Neural progenitor cell (in vitro differentiated cells): ENCODE measurements at regions not wholly inside any gene's neighbourhood (a gene's known extent, or its start where the extent isn't known, plus 50 kb on each side); places are given as distances from the start of the nearest gene placed in this dataset.

Experiments
- DNase-seq: peaks from one replicate; pipeline ENCODE4 v3.0.0-alpha.2; 2016; ENCODE audit warnings: low spot score
- H2AFZ ChIP-seq: fragments of 200-600 bp; sonication (generic); replicated peaks from 2 replicates; pipeline ENCODE4 v1.6.1; 2016; ENCODE audit warnings: antibody characterized with exemption
- H3F3A ChIP-seq: fragments of 200-600 bp; sonication (generic); 2 replicates; pipeline ENCODE4 v1.6.1; 2016; ENCODE audit warnings: antibody characterized with exemption, low read depth
- H3K27ac ChIP-seq: fragments of 200-600 bp; sonication (generic); 2 replicates; pipeline ENCODE4 v1.5.1; 2016; ENCODE audit warnings: mild to moderate bottlenecking
- H3K27me3 ChIP-seq: fragments of 200-600 bp; sonication (generic); 2 replicates; pipeline ENCODE4 v1.6.1; 2016; ENCODE audit warnings: mild to moderate bottlenecking, moderate library complexity
- H3K36me3 ChIP-seq: fragments of 200-600 bp; sonication (generic); 2 replicates; pipeline ENCODE4 v1.5.1; 2016
- H3K4me1 ChIP-seq: fragments of 200-600 bp; sonication (generic); 2 replicates; pipeline ENCODE4 v1.6.1; 2016; ENCODE audit warnings: mixed run types
- H3K4me2 ChIP-seq: fragments of 200-600 bp; sonication (generic); 2 replicates; pipeline ENCODE4 v1.6.1; 2016
- H3K4me3 ChIP-seq: fragments of 200-600 bp; sonication (generic); 2 replicates; pipeline ENCODE4 v1.5.1; 2016
- H3K79me2 ChIP-seq: fragments of 200-600 bp; sonication (generic); 2 replicates; pipeline ENCODE4 v1.6.1; 2016; ENCODE audit warnings: low read depth
- H3K9ac ChIP-seq: fragments of 200-600 bp; sonication (generic); 2 replicates; pipeline ENCODE4 v1.6.1; 2016
- H3K9me3 ChIP-seq: fragments of 200-600 bp; sonication (generic); 2 replicates; pipeline ENCODE4 v1.5.1; 2016; ENCODE audit warnings: low read depth
- H4K20me1 ChIP-seq: fragments of 200-600 bp; sonication (generic); 2 replicates; pipeline ENCODE4 v1.6.1; 2016; ENCODE audit warnings: low read depth
- H3K27ac Mint-ChIP-seq: 3 replicates; pipeline ENCODE4 v1.8.0; 2021; ENCODE audit warnings: mixed read lengths
- H3K27me3 Mint-ChIP-seq: 2 replicates; pipeline ENCODE4 v1.8.0; 2022; ENCODE audit warnings: low read depth, mild to moderate bottlenecking, inconsistent platforms, moderate library complexity, mixed read lengths; ENCODE audit not compliant: insufficient read depth
- H3K36me3 Mint-ChIP-seq: 3 replicates; pipeline ENCODE4 v1.8.0; 2021; ENCODE audit warnings: mixed read lengths
- H3K4me1 Mint-ChIP-seq: 3 replicates; pipeline ENCODE4 v1.8.0; 2021; ENCODE audit warnings: mixed read lengths
- H3K4me3 Mint-ChIP-seq: 3 replicates; pipeline ENCODE4 v1.8.0; 2021; ENCODE audit warnings: mild to moderate bottlenecking, moderate library complexity, mixed read lengths
- H3K9me3 Mint-ChIP-seq: 3 replicates; pipeline ENCODE4 v1.8.0; 2020; ENCODE audit warnings: mixed read lengths
- EZH2 ChIP-seq: fragments of 200-600 bp; sonication (generic); IDR thresholded peaks from 2 replicates; pipeline ENCODE4 v1.6.1; 2017; ENCODE audit warnings: antibody characterized with exemption, mild to moderate bottlenecking, moderate library complexity
- EZH2phosphoT487 ChIP-seq: fragments of 200-600 bp; sonication (generic); IDR thresholded peaks from 2 replicates; pipeline ENCODE4 v1.6.1; 2017; ENCODE audit warnings: antibody characterized with exemption
- TF ChIP-seq, protein P1 (sequence below): fragments of 200-600 bp; sonication (generic); IDR thresholded peaks from 2 replicates; pipeline ENCODE4 v1.5.1; 2017; ENCODE audit warnings: antibody characterized with exemption, mild to moderate bottlenecking

DNA sequence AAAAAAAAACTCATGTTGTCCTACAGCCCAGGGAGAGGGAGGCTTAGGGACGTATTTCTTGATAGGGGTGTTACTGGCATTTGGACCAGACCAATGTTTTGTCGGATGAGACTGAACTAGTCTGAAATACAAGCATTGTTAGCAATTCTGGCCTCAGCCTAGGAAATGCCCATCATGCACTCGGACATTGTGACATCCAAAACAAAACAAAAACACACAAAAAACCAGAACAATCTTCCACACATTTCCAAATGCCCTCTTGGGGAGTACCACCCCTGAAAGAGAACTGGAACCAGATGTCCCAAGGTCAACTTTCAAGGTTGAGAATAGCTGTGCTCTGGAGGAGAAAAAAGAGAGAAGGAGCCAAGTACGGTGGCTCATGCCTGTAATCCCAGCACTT lies 299.1 kb upstream of the JARID2 start:
- no peaks in the 10 kb centered on the region for H3K9me3 Mint-ChIP-seq
- H3K27me3 ChIP-seq: no peaks in the 10 kb centered on the region
- peaks cover 2% of the 10 kb centered on the region for H3K4me1 ChIP-seq
- no peaks in the 10 kb centered on the region for H3K36me3 Mint-ChIP-seq
- peaks cover 2% of the 10 kb centered on the region for H3F3A ChIP-seq
- H3K27ac ChIP-seq: no peak overlapping the region
- H3K27ac Mint-ChIP-seq: no peak overlapping the region
- H3K4me1 Mint-ChIP-seq: peaks cover 6% of the 10 kb centered on the region
- H3K79me2 ChIP-seq: no peaks in the 10 kb centered on the region
- H4K20me1 ChIP-seq: no peaks in the 10 kb centered on the region
- no peaks in the 10 kb centered on the region for H3K36me3 ChIP-seq
- no peak overlapping the region for H3K9ac ChIP-seq
- H2AFZ ChIP-seq: no peak overlapping the region
- TF ChIP-seq EZH2: no peak
- no peak for TF ChIP-seq EZH2phosphoT487
- TF ChIP-seq, protein P1, sequence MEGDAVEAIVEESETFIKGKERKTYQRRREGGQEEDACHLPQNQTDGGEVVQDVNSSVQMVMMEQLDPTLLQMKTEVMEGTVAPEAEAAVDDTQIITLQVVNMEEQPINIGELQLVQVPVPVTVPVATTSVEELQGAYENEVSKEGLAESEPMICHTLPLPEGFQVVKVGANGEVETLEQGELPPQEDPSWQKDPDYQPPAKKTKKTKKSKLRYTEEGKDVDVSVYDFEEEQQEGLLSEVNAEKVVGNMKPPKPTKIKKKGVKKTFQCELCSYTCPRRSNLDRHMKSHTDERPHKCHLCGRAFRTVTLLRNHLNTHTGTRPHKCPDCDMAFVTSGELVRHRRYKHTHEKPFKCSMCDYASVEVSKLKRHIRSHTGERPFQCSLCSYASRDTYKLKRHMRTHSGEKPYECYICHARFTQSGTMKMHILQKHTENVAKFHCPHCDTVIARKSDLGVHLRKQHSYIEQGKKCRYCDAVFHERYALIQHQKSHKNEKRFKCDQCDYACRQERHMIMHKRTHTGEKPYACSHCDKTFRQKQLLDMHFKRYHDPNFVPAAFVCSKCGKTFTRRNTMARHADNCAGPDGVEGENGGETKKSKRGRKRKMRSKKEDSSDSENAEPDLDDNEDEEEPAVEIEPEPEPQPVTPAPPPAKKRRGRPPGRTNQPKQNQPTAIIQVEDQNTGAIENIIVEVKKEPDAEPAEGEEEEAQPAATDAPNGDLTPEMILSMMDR: no peak
- H3K4me2 ChIP-seq: no peak overlapping the region
- no peak for DNase-seq
- H3K4me3 Mint-ChIP-seq: no peak overlapping the region
- H3K27me3 Mint-ChIP-seq: peaks cover 5% of the 10 kb centered on the region
- no peaks in the 10 kb centered on the region for H3K9me3 ChIP-seq
- no peak overlapping the region for H3K4me3 ChIP-seq

DNA sequence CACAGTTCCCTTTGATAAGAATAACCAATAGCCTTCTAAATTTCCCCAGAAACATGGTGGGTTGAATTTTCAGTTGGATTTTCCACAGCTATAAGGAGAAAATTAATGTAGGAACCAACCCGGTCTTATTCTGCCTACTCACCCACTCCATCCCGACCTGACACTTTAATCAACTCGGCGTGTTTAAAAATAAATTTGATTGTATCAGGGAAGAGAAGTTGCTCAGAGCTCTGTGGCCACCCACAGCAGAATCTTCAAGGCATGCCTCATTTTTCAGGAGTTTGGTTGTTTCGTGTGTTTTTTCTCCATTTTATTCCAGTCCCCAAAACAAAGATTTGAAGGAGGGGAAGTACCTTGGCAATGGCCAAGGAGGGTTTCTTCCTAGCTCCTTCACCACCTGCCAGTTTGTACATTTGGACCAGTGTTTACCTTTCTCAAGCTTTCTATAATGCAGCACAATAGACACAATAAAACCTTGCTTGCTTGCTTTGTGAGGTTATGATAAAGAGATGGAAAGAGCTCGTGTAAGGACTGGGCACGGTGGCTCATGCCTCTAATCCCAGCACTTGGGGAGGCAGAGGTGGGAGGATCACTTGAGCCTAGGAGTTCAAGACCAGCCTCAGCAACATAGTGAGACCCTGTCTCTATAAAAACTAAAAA lies 297.2 kb upstream of the JARID2 start:
- H3F3A ChIP-seq: peaks cover 2% of the 10 kb centered on the region
- H3K4me1 ChIP-seq: peaks cover 4% of the 10 kb centered on the region
- Mint-ChIP-seq H3K4me1 (peaks cover 6% of the 10 kb centered on the region), H3K36me3 (no peaks in the 10 kb centered on the region), H3K27me3 (peaks cover 5% of the 10 kb centered on the region), H3K4me3 (no peak overlapping the region), H3K9me3 (no peaks in the 10 kb centered on the region), H3K27ac (peak overlapping the region; percentile 38)
- no peak overlapping the region for H2AFZ ChIP-seq
- no peak overlapping the region for H3K4me2 ChIP-seq
- no peak for TF ChIP-seq EZH2phosphoT487
- TF ChIP-seq EZH2: no peak
- TF ChIP-seq, protein P1: no peak
- H3K9ac ChIP-seq: no peak overlapping the region
- no peaks in the 10 kb centered on the region for H3K27me3 ChIP-seq
- H3K9me3 ChIP-seq: no peaks in the 10 kb centered on the region
- no peaks in the 10 kb centered on the region for H3K79me2 ChIP-seq
- H3K4me3 ChIP-seq: no peak overlapping the region
- H4K20me1 ChIP-seq: no peaks in the 10 kb centered on the region
- no peak overlapping the region for H3K27ac ChIP-seq
- DNase-seq: no peak
- H3K36me3 ChIP-seq: no peaks in the 10 kb centered on the region

DNA sequence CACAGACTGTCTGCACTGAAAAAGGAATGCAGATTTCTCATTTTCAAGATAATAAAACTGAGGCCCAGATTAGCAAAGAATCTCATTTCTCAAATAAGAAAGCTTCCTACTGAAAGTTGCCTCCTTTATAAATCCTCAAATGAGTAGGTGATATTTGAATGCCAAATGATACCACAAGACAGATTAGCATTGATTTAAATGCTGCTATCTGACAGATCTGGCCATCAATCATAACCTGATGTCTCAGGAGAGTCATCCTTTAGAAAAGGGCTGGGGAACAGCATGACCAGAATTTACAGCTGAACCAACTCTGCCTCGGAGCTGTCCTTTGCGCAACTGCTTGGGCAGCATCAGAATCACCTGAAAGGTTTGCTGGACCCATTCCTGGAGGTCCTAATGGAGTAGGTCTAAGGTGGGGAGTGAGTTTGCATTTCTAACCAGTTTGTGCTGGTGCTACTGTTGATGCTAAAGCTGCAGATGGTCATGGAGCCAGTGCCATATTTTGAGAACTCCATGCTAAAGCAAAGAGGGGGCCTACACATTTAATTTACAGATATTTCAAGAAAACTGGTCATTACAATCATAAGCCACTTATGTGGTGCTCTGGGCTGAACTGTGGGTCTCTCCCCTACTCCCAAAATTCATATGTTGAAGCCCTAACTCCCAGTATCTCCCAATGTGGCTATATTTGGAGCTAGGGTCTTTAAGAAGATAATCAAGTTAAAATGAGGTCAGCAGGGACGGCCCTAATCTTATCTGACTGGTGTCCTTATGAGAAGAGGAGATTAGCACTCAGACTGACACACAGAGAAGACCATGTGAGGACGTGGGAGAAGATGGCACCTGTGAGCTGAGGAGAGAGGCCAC lies 295.5 kb upstream of the JARID2 start:
- H4K20me1 ChIP-seq: no peaks in the 10 kb centered on the region
- no peak overlapping the region for H2AFZ ChIP-seq
- H3K27ac Mint-ChIP-seq: no peak overlapping the region
- no peak overlapping the region for H3K4me2 ChIP-seq
- no peaks in the 10 kb centered on the region for H3K27me3 ChIP-seq
- no peak overlapping the region for H3K27ac ChIP-seq
- H3K36me3 Mint-ChIP-seq: no peaks in the 10 kb centered on the region
- H3K4me3 ChIP-seq: no peak overlapping the region
- TF ChIP-seq EZH2phosphoT487: no peak
- TF ChIP-seq, protein P1: no peak
- TF ChIP-seq EZH2: no peak
- peaks cover 2% of the 10 kb centered on the region for H3F3A ChIP-seq
- H3K79me2 ChIP-seq: no peaks in the 10 kb centered on the region
- no peaks in the 10 kb centered on the region for H3K36me3 ChIP-seq
- H3K9ac ChIP-seq: no peak overlapping the region
- no peak for DNase-seq
- H3K9me3 ChIP-seq: no peaks in the 10 kb centered on the region
- peaks cover 3% of the 10 kb centered on the region for H3K27me3 Mint-ChIP-seq
- no peak overlapping the region for H3K4me3 Mint-ChIP-seq
- H3K9me3 Mint-ChIP-seq: peaks cover 5% of the 10 kb centered on the region
- H3K4me1 Mint-ChIP-seq: peaks cover 6% of the 10 kb centered on the region
- H3K4me1 ChIP-seq: peaks cover 4% of the 10 kb centered on the region
